ENCODE measurements at regions not wholly inside any gene's neighbourhood (a gene's known extent, or its start where the extent isn't known, plus 50 kb on each side); places are given as distances from the start of the nearest gene placed in this dataset.
A peak's percentile ranks its signal among the peaks of the same experiment; 100 is the strongest.

DNA sequence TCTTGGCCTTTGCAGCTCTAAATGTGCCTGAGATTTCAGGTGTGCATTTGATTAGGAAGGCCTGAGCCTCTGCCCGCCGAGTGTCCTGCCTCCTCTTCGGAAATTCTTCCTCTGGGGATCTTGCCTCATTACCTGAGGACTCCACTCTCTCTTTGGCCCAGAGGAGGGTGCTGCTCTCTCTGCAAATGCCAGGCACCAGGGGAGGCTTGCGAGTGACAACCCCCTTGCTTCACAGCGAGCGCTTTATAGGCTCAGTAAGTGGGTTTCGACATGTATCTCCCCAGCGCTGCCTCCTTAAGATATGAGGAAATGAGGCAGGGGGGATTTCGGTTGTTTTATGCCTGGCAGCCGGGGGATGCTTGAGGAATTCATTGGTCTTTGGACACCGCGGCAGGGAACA, 423.9 kb downstream of the GLRX3 start:
- no peak for DNase-seq (ENCODE audit: extremely low read depth in 1 of 11, low read depth in 9 of 11, low spot score in 4 of 11)

DNA sequence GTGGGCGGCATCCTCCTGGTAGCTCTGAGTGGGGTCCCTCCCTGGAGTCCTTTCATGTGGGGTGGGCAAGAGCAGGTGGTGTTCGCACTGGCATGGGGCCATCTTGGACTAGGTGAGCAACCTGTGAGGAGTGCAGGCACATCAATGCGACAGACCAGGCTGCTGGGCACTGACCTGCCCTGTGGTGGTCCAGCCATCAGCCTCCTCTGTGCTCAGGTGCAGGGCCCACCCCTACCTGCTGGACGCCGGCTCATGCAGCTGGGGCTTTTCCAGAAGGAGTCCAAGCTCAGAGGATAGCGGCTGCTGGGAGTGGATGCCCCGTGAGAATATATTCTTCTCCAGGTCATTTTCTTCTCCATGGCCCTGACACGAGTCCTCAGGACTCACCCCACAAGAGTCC, 424.4 kb downstream of the GLRX3 start:
- no peak for DNase-seq (ENCODE audit: extremely low read depth in 1 of 11, low read depth in 9 of 11, low spot score in 4 of 11)

DNA sequence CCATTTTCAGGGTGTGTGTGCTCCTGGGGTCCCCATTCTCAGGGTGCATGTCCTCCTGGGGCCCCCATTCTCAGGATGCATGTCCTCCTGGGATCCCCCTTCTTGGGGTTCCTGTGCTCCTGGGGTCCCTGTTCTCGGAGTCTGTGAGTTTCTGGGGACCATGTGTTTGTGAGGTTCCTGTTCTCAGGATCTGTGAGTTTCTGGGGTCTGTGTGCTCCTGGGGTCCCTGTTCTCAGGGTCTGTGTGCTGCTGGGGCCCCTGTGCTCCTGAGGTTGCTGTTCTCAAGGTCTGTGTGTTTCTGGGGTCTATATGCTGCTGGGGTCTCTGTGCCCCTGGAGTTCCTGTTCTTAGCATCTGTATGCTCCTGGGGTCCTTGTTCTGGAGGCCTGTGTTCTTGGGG, 425.5 kb downstream of the GLRX3 start:
- DNase-seq (ENCODE audit: extremely low read depth in 1 of 11, low read depth in 9 of 11, low spot score in 4 of 11), result no peak

DNA sequence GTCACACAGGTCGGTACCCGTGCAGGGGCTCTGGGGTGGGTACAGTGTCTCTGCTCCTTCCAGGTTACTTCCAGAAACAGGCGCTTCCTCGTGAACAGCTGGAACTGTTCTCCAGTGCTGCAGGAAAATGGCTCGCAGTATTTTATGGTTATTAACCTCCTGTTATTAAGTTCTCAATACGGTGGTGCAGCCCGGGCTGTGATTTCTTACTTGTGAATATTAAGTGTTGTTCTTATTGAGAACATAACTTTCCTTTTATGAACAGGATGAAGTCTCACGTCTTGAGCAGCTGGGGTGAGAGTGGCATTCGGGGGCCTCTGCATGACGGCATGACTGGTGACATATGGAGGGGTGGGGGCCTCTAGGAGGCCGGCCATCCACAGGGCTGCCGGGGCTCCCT, 430.8 kb downstream of the GLRX3 start:
- DNase-seq (ENCODE audit: extremely low read depth in 1 of 11, low read depth in 9 of 11, low spot score in 4 of 11), result peak in 1 of 11 donors; percentile 11

DNA sequence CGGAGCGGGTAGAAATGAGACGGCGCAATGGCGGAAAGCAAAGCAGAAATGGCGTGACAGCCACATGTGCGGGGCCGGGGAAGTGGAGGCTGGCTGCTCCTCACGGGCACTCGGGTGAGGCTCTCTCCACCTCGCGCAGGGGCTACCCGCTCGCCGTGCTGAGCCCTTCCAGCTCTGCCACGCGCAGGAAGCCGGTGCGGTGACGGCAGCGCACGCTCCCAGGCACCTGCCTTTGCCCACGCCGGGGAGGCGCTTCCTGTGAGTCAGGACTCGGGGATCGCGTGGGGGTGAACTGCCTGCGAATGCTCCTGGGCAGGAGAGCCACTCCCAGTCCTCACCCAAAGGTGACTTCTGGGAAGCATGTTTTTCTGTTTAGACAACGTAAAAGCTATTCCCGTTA, 431.2 kb downstream of the GLRX3 start:
- no peak for DNase-seq (ENCODE audit: extremely low read depth in 1 of 11, low read depth in 9 of 11, low spot score in 4 of 11)

DNA sequence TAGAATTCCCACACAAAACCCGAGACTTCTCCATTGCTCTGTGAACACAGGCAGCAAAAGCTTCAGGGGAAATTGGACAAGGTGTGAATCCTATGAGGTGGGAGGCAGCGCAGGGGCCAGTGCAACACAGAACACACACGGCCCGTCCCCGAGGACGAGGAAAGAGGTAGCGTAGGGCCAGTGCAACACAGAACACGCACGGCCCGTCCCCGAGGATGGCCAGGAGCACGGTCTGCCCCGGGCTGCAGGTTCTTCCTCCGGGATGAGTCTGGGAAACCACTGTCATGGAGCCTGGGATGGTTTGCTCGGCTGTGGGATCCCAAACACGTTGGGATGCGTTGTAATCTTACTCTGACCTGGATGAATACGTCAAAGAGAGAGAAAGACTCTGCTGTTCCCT, 432.1 kb downstream of the GLRX3 start:
- DNase-seq (ENCODE audit: extremely low read depth in 1 of 11, low read depth in 9 of 11, low spot score in 4 of 11), result no peak

DNA sequence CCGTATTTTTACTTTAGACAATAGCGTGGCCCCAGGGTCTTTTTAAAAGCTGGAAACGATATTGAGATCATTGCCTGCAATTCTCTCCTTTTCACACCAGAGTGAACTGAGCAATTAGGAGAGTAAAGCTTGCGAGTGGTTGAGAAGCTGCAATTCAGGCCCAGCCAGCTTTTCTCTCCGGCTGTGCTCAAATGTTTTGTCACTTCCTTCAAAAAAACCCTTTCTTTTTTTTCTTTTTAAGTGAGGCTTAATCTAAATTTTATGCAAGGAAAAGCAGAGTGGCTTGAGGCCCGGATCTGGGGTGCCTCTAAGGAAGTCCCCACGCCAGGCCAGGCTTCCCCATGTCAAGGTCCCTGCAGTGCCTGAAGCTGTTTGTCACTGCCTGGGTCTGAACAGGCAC, 433.9 kb downstream of the GLRX3 start:
- peak in 3 of 11 donors; percentile 13 to 27 (median 23) for DNase-seq (ENCODE audit: extremely low read depth in 1 of 11, low read depth in 9 of 11, low spot score in 4 of 11)

DNA sequence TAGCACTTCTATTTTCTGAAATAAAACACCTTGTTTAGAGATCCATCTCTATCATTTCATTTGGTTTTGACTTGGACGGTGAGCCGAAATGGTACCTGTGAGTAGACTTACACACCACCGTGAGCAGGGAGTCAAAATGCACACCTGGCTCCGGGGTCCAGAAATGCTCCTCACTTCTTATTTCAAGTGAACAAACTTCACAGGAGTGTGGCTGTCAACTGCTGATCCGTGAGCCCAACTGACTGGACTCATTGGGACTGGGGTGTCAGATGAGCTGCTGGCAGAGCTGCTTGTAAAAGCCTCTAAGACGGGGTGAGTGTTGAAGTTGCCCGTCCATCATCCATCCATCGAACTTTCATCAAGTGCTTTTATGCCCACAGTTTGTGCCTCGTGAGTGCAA, 435.5 kb downstream of the GLRX3 start:
- no peak for DNase-seq (ENCODE audit: extremely low read depth in 1 of 11, low read depth in 9 of 11, low spot score in 4 of 11)

DNA sequence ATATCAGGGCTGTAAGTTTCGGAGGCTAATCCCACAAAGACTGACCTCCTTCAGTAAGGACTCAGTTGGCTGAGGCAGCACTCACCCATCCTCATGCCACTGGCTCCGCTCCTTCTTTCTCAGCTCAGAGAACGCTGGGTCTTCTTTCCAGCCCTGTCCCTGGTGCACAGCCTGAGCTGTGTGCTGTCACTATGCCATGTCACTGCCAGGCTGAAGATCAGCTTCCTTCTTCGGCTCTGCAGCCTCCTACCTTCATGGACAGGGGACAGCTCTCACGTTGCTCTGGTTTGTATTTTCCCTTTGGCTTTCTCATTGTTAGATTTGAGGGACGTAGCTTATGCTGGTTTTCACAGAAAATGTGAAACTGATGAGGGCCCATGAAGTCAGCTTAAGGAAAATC, 437.3 kb downstream of the GLRX3 start:
- no peak for DNase-seq (ENCODE audit: extremely low read depth in 1 of 11, low read depth in 9 of 11, low spot score in 4 of 11)

DNA sequence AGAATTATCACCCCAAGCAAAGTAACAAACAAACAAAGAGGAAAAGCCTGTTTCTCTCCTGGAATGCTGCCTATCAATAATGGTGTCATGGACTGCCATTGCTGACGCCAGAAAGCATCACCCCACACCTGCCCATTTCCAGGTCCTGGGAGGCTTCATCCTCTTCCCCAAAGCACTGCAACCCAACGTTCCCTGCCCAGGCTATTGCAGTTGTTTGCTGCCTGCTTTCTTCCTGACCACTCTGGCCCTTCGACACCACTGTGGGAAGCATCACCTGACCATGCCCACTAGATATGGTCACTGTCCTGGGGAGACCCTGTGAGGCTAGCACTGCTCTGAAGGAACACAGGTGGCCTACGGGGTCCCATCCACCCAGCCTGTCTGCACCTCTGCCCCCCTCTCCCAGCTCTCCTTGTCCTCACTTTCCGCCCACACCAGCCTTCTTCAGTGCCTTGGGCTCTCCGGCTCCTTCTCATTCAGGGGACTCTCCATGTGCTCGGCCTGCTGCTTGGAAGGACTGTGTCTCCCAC, 439.6 kb downstream of the GLRX3 start:
- DNase-seq (ENCODE audit: extremely low read depth in 1 of 11, low read depth in 9 of 11, low spot score in 4 of 11), result no peak

DNA sequence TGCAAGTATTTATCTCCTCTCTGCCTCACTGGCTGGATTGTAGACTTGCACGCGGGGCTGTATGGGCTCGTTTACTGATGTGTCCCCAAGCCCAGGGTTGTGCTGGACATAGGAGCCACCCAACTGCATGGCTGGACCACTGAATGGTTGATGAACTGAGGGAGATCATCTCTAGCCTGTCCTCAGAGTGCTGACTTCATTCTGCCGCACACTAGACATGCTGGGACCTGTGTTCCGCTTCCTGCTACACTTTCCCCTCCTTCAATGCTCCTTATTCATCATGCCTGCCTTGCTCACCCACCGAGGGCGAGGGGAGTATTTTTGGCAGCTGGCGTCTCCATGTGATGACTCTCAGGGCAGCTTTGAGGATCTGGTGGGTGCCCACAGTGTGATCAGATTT, 440.2 kb downstream of the GLRX3 start:
- no peak for DNase-seq (ENCODE audit: extremely low read depth in 1 of 11, low read depth in 9 of 11, low spot score in 4 of 11)

DNA sequence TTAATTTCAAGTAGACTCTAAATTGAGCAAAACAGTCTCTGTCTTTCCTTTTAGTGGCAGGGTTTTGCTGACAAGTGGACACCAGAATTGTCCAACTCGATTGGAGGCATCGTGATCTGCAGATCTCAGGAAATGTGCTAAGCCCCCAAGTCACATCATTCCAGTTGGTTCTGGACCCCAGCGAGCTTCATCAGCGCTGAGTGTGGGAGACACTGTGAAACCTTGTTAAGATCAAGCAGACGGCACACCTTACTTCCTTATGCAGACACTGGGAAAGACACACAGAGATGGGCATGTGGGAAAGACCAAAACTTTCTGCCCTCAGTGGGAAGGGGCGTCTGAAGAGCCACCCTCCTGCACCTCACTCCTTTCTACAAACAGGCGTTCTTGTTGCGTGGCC, 440.8 kb downstream of the GLRX3 start:
- no peak for DNase-seq (ENCODE audit: extremely low read depth in 1 of 11, low read depth in 9 of 11, low spot score in 4 of 11)

DNA sequence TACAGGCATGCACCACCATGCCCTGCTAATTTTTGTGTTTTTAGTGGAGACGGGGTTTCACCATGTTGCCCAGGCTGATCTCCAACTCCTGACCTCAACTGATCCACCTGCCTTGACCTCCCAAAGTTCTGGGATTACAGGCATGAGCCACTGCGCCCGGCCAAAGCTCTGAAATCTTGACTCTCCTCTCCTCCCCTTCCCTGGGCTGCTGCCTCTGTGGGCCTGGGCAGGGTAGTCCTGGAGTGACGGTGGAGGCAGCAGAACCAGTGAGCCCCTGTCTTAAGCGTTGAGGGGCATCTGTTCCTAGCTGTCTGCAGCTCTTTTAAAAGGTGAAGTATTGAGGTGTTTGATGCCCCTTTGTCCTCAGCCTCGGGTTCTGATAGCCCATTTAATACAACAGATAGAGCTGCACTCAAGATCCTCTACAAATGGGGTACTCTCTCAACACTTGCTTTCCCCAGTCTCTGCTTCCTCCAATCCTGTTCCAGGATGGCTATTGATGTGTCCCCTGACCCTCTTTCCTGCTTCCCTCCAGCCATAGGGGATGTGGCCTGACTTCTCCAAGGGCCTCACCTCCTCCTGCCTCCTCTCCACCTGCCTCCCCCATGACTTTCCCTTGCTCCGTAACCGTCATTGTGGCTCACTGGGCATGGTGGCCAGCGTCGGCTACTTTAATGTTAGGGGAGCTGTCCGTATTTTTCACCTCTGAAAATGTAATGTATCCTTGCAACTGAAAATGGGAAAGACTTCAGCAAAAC, 442.5 kb downstream of the GLRX3 start:
- no peak for DNase-seq (ENCODE audit: extremely low read depth in 1 of 11, low read depth in 9 of 11, low spot score in 4 of 11)

DNA sequence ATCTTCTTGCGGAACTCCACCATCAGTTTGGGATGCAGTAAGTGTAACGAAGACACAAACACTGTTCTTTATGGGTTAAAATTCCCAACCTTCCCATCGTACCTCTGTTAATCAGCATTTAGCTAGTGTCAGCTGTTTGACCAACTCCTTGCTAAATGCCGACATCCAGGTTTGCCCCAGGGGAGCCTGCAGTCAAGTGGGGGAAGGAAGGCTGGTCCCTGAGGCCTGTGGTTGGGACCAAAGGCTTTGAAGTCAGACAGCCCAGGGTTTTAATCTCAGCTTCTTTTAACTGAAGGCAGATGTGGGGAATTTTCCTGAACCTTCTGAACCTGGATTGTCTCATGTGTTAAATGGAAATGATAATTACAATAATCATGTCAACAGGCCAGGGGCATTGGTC, 443.7 kb downstream of the GLRX3 start:
- DNase-seq (ENCODE audit: extremely low read depth in 1 of 11, low read depth in 9 of 11, low spot score in 4 of 11), result no peak

DNA sequence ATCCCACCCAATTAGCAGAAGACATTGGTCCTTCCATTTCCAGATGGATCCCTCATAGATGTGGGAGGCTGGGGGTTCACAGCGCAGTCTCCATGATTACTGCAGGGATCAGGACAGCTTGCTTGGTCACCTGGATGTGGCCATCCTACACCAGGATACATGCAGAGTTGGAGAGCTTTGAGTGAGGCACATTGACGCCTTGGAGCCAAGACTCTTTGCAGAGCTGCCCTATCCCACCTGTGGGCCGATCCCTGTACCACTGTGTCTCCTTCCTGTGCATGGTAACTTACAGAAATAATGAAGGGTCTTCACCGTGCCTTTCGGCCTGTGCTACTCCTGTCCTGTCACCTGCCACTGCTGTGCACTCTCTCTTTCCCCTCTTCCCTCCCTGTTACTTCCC, 444.8 kb downstream of the GLRX3 start:
- no peak for DNase-seq (ENCODE audit: extremely low read depth in 1 of 11, low read depth in 9 of 11, low spot score in 4 of 11)

DNA sequence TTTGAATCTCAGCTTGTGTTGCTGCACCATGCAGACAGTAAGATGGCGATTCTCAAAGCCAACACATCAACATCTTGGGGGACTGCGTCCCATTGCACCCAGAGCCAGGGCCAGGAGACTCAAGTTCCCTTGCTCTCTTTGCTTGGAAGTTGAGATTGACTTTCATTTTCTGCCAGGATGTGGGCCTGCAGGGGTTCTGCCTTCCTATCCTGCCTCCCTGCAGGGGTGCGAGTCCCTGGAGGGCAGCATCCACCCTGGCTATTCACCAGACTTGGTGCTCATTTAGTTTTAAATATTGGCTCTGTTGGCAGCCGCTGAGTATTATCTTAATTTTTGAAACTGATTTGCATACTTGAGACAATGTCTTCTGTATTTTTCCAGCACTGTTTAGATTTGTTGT, 451.5 kb downstream of the GLRX3 start:
- no peak for DNase-seq (ENCODE audit: extremely low read depth in 1 of 11, low read depth in 9 of 11, low spot score in 4 of 11)

DNA sequence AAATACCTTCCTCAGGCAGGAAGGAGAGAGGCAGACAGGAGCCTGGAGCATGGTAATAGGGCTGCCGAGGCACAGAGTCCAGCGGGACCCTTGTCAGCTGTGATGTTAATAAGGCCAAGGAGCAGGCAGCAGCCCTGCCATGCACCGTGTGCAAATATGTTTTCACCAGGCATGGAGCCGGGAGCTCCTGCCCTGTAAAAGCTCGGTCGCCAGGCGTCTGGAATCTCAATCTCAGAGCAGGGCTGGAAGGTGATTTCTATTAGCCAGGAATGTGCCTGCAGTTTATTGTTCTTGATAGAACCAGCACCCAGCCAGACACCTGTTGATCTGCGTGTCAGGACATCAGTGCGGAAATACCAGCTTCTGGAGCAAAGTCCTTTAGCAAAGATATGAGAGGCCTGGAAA, 469.8 kb downstream of the GLRX3 start:
- peak in 1 of 11 donors; percentile 4 for DNase-seq (ENCODE audit: extremely low read depth in 1 of 11, low read depth in 9 of 11, low spot score in 4 of 11)

DNA sequence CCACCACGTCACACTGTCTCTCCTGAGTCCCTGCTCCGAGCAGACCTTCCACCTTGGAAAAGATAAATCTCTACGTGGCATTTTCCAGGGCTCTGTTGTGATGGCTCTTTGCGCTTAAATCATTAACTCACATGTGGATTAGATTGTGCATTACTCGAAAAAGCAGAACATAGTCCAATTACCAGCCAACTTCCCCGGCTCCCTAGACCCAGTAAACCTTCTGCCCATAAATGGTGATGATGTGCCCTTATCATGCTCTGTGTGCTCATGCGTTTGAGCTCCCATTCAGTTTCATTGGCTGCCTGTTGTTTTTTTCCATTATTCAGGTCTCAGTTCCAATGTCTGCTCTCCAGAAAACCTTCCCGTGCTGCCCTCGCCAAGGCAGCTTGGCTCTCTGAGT, 471.2 kb downstream of the GLRX3 start:
- no peak for DNase-seq (ENCODE audit: extremely low read depth in 1 of 11, low read depth in 9 of 11, low spot score in 4 of 11)

DNA sequence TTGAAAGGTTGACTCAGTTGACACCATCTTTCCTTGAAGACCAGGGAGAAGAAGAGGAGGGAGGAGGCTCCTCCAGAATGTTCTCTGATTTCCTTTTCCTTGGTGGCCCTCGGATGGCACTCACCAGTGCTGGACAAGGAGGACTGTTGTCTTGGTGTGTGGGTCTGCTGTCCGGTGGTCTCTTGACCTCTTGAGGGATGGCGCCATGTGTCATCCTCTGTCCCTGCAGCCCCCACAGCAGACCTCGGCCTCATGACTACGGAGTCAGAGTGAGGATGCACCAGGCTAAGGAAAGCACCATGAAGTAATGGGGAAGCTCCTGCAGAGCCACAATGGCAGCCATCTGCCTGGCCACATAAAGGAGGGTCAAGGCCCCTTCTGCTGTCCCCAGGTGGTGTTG, 475.0 kb downstream of the GLRX3 start:
- no peak for DNase-seq (ENCODE audit: extremely low read depth in 1 of 11, low read depth in 9 of 11, low spot score in 4 of 11)

DNA sequence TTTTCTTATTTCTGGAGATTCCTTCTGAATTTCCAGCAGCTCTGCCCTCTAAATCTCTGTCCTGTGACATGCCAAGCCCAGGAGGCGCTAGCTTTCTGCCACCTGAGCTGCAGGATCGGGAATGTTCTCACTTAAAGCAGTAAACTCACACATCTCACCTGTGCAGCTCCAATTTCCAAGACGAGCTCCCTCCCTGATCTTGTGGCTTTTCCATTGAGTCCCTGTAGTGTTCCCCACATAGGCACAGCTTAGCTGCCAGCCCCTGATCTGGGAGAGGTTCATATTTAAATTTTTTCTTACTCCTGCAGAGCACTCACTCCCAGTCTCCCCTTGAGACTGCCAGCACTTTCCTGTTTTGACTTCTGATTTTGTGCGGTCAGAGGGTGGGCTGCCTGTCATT, 479.3 kb downstream of the GLRX3 start:
- no peak for DNase-seq (ENCODE audit: extremely low read depth in 1 of 11, low read depth in 9 of 11, low spot score in 4 of 11)

DNA sequence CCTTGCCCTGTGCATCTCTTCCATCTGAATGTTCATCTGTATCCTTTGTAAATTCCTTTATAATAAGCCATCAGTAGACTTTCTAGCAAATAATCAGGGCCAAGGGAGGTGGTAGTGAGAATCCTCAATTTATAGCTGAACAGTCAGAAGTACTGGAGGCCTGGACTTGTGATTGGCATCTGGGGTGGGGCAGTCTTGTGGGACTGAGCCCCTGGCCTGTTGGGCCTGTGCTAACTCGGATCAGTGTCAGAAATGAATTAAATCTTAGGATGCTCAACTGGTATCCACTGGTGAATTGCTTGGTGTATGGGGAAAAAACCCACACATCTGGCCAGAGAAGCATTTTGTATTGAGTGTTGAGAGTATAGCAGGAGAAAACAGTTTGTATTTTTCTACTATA, 481.8 kb downstream of the GLRX3 start:
- no peak for DNase-seq (ENCODE audit: extremely low read depth in 1 of 11, low read depth in 9 of 11, low spot score in 4 of 11)
